B cell (primary cell): ENCODE measurements at regions not wholly inside any gene's neighbourhood (a gene's known extent, or its start where the extent isn't known, plus 50 kb on each side); places are given as distances from the start of the nearest gene placed in this dataset.

Source experiments
- ATAC-seq: fragments of 200-7000 bp; cut with Tn5 transposase; one replicate; pipeline ENCODE4 v1.10.0; 2021; ENCODE audit warnings: low read depth, mild to moderate bottlenecking, moderate number of reproducible peaks, moderate library complexity
- CTCF ChIA-PET: fragments of 350-600 bp; sonication (Branson Sonifier 250); formaldehyde crosslinking; loops from one replicate; lab custom pipeline; 2021; ENCODE audit warnings: antibody characterized with exemption, inconsistent platforms; lab: Charles Lee
- POLR2A ChIA-PET: fragments of 350-600 bp; sonication (Branson Sonifier 250); formaldehyde crosslinking; loops from one replicate; lab custom pipeline; 2021; ENCODE audit warnings: antibody characterized with exemption; lab: Charles Lee
- DNase-seq: peaks from one replicate; pipeline ENCODE4 v3.0.0; 2013
- H2AFZ ChIP-seq: 2 replicates; pipeline ENCODE4 v1.6.1; 2012; ENCODE audit warnings: mild to moderate bottlenecking, low read depth, low read length; ENCODE audit not compliant: insufficient read depth, poor library complexity, severe bottlenecking
- H3K27ac ChIP-seq, 2 donors: 1 replicate in 1 of 2; 2 replicates in 1 of 2; pipeline ENCODE4 v1.5.1; 2012 to 2013; ENCODE audit warnings: low read length in 2 of 2, mild to moderate bottlenecking in 2 of 2, moderate library complexity in 1 of 2
- H3K27me3 ChIP-seq, 4 experiments: fragments of 200-600 bp in 1 of 4; sonication (generic) in 1 of 4; replicated peaks in 1 of 4; 1 replicate in 2 of 4; 2 replicates in 2 of 4; pipeline versions ENCODE4 v1.6.1 to v1.7.0; 2013 to 2016; ENCODE audit warnings: low read length in 3 of 4, mild to moderate bottlenecking in 2 of 4, mixed read lengths in 1 of 4, moderate library complexity in 1 of 4; ENCODE audit not compliant: insufficient read depth in 4 of 4, control insufficient read depth in 3 of 4; ENCODE audit errors: control extremely low read depth in 1 of 4
- H3K36me3 ChIP-seq, 2 experiments: replicated peaks in 1 of 2; 1 replicate in 1 of 2; 2 replicates in 1 of 2; pipeline versions ENCODE4 v1.6.1 to v1.7.1; 2013; ENCODE audit warnings: low read length in 1 of 2; ENCODE audit not compliant: insufficient read depth in 2 of 2, control insufficient read depth in 1 of 2; ENCODE audit errors: control extremely low read depth in 1 of 2, extremely low read depth in 1 of 2
- H3K4me1 ChIP-seq, 2 donors: fragments of 200-600 bp in 1 of 2; sonication (generic) in 1 of 2; 1 replicate in 1 of 2; 2 replicates in 1 of 2; pipeline versions ENCODE4 v1.5.1 to v1.6.1; 2013 to 2017; ENCODE audit warnings: low read length in 2 of 2; ENCODE audit not compliant: control insufficient read depth in 2 of 2, insufficient read depth in 2 of 2
- H3K4me2 ChIP-seq: replicated peaks from 2 replicates; pipeline ENCODE3; 2012; ENCODE audit warnings: mild to moderate bottlenecking, low read depth, low read length; ENCODE audit not compliant: poor library complexity, severe bottlenecking
- H3K4me3 ChIP-seq, 5 experiments: fragments of 200-600 bp in 1 of 5; sonication (generic) in 1 of 5; 1 replicate in 3 of 5; 2 replicates in 2 of 5; pipeline versions ENCODE4 v1.5.1 to v1.7.0; 2011 to 2016; ENCODE audit warnings: low read length in 4 of 5, mild to moderate bottlenecking in 4 of 5, low read depth in 2 of 5, control low read depth in 1 of 5, moderate library complexity in 1 of 5; ENCODE audit not compliant: insufficient read depth in 1 of 5; ENCODE audit errors: control extremely low read depth in 1 of 5, extremely low read depth in 1 of 5
- H3K79me2 ChIP-seq: fragments of 200-600 bp; sonication (generic); one replicate; pipeline ENCODE4 v1.6.0; 2016; ENCODE audit warnings: low read length; ENCODE audit not compliant: control insufficient read depth, insufficient read depth
- H3K9ac ChIP-seq: fragments of 200-600 bp; sonication (generic); 2 replicates; pipeline ENCODE4 v1.6.1; 2017; ENCODE audit warnings: mild to moderate bottlenecking, low read length, moderate library complexity
- H3K9me3 ChIP-seq, 3 donors: one replicate each; pipeline versions ENCODE4 v1.6.1 to v1.7.1; 2013; ENCODE audit warnings: low read length in 2 of 3; ENCODE audit not compliant: control insufficient read depth in 2 of 3, insufficient read depth in 1 of 3; ENCODE audit errors: control extremely low read depth in 1 of 3
- H4K20me1 ChIP-seq: 2 replicates; pipeline ENCODE4 v1.6.0; 2012; ENCODE audit warnings: mild to moderate bottlenecking, low read length; ENCODE audit not compliant: insufficient read depth, control insufficient read depth, poor library complexity, severe bottlenecking
- H3K27ac Mint-ChIP-seq: one replicate; pipeline ENCODE4 v1.8.0; 2021; ENCODE audit warnings: mixed read lengths
- H3K27me3 Mint-ChIP-seq: one replicate; pipeline ENCODE4 v1.8.0; 2021; ENCODE audit warnings: mixed read lengths
- H3K4me1 Mint-ChIP-seq: one replicate; pipeline ENCODE4 v1.8.0; 2021; ENCODE audit warnings: mixed read lengths
- H3K4me3 Mint-ChIP-seq: one replicate; pipeline ENCODE4 v1.8.0; 2021; ENCODE audit warnings: mixed read lengths
- H3K9me3 Mint-ChIP-seq: one replicate; pipeline ENCODE4 v1.8.0; 2022; ENCODE audit warnings: mixed read lengths; ENCODE audit not compliant: insufficient read depth
- EZH2 ChIP-seq: IDR thresholded peaks from 2 replicates; pipeline ENCODE4 v1.6.1; 2012; ENCODE audit warnings: borderline replicate concordance, low read depth, mild to moderate bottlenecking, moderate library complexity, low read length; ENCODE audit not compliant: insufficient read depth, poor library complexity, severe bottlenecking
- WGBS: methylation state at CpG from one replicate; pipeline ENCODE4 v1.1.5; 2013; ENCODE audit warnings: missing lambda C conversion rate; ENCODE audit not compliant: insufficient coverage; 5-methylcytosine and 5-hydroxymethylcytosine counted together
- intact Hi-C: fragments of 100-400 bp; cut with micrococcal nuclease; formaldehyde crosslinking; loops from one replicate; pipeline ENCODE4 v1.10.0; 2022
- TF ChIP-seq, protein P1 (sequence below): fragments of 200-600 bp; IDR thresholded peaks from one replicate; pipeline ENCODE4 v1.8.0; 2022; ENCODE audit warnings: antibody characterized with exemption, mild to moderate bottlenecking

DNA sequence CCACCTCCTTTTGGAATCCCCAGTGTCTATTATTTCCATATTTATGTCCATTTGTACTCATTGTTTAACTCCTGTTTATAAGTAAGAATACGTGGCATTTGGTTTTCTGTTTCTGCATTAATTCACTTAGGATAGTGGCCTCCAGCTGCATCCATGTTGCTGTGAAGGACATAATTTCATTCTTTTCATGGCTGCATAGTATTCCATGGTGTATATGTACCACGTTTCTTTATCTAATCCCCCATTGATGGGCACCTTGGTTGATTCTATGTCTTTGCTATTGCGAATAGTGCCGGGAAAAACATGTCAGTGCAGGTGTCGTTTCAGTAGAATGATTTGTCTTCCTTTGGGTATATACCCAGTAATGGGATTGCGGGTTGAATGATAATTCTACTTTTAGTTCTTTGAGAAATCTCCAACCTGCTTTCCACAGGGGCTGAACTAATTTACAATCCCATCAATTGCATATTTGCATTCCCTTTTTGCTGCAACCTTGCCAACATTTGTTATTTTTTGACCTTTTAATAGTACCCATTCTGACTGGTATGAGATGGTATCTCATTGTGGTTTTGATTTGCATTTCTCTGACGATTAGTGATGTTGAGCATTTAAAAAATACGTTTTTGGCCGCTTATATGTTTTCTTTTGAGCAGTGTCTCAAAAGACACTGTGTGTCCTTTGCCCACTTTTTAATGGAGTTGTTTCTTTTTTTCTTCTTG lies 373.2 kb upstream of the TNRC6C start:
- Histone ChIP-seq H3K79me2 (no peaks in the 10 kb centered on the region), H3K9me3 (peaks cover 0 to 12% (median 10%) of the 10 kb centered on the region in 3 donors), H3K4me1 (no peaks in the 10 kb centered on the region), H3K36me3 (no peaks in the 10 kb centered on the region), H4K20me1 (no peaks in the 10 kb centered on the region), H3K27me3 (no peaks in the 10 kb centered on the region), H3K9ac (no peak overlapping the region), H3K27ac (no peak overlapping the region), H3K4me3 (no peak overlapping the region), H3K4me2 (no peak overlapping the region), H2AFZ (no peak overlapping the region)
- no peak overlapping the region for H3K4me3 Mint-ChIP-seq
- ChIA-PET POLR2A (no interaction called here), CTCF (no interaction called here)
- DNase-seq (no peak), ATAC-seq (no peak)
- no peak overlapping the region for H3K27ac Mint-ChIP-seq
- no peak for TF ChIP-seq EZH2
- TF ChIP-seq, protein P1, sequence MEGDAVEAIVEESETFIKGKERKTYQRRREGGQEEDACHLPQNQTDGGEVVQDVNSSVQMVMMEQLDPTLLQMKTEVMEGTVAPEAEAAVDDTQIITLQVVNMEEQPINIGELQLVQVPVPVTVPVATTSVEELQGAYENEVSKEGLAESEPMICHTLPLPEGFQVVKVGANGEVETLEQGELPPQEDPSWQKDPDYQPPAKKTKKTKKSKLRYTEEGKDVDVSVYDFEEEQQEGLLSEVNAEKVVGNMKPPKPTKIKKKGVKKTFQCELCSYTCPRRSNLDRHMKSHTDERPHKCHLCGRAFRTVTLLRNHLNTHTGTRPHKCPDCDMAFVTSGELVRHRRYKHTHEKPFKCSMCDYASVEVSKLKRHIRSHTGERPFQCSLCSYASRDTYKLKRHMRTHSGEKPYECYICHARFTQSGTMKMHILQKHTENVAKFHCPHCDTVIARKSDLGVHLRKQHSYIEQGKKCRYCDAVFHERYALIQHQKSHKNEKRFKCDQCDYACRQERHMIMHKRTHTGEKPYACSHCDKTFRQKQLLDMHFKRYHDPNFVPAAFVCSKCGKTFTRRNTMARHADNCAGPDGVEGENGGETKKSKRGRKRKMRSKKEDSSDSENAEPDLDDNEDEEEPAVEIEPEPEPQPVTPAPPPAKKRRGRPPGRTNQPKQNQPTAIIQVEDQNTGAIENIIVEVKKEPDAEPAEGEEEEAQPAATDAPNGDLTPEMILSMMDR, result no peak
- H3K9me3 Mint-ChIP-seq, result peaks cover 10% of the 10 kb centered on the region
- 98% methylated on average over 5 of the region's 9 CpGs for WGBS
- H3K4me1 Mint-ChIP-seq, result no peaks in the 10 kb centered on the region
- intact Hi-C loops, result no loop called here
- H3K27me3 Mint-ChIP-seq, result peaks cover 7% of the 10 kb centered on the region

DNA sequence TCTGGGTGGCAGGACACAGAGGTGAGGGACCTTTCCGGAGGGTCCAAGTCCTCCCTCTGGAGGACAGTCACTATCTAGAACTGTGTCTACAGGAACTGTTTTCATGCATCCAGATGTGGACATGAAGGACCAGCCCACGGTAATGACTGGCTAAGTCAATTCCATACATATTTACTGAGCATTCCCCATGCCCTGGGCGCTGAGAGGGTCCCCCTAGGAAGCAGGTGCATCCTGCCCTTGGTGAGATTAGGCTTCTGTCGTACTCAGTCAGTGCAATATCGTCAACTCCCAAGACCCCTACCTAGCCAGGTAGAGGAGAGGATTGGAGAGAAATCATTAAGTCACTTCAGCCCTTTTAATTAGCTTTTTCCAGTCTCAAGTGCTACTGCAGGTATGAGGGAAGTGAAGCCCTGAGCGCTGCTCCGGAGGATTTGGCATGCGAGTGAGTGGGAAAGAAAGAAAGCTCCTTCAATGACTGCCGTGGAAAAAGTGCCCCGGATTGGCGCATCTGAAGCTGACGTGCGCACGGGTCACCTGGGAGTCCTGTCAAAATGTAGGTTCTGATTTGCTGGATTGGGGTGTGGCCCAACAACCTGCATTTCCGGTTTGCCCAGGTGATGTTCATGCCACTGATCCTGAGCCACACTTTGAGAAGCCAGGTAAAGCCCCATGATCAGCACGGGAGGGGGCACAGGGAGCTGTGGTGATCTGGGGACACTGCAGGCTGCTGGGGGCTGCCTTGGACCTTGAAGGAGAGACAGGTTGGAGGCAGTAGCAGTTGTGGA lies 367.4 kb upstream of the TNRC6C start:
- Mint-ChIP-seq H3K27ac (no peak overlapping the region), H3K9me3 (peaks cover 10% of the 10 kb centered on the region), H3K4me3 (no peak overlapping the region), H3K27me3 (peaks cover 31% of the 10 kb centered on the region), H3K4me1 (no peaks in the 10 kb centered on the region)
- Histone ChIP-seq H3K9me3 (peaks cover 0 to 5% (median 0%) of the 10 kb centered on the region in 3 donors), H4K20me1 (no peaks in the 10 kb centered on the region), H3K27ac (no peak overlapping the region), H3K4me1 (no peaks in the 10 kb centered on the region), H3K9ac (no peak overlapping the region), H3K27me3 (peaks cover 0 to 3% (median 1%) of the 10 kb centered on the region in 4 experiments), H3K79me2 (no peaks in the 10 kb centered on the region), H3K4me3 (no peak overlapping the region), H3K36me3 (no peaks in the 10 kb centered on the region), H2AFZ (no peak overlapping the region), H3K4me2 (no peak overlapping the region)
- no peak for DNase-seq
- intact Hi-C loops, result no loop called here
- no peak for ATAC-seq
- ChIA-PET POLR2A (no interaction called here), CTCF (no interaction called here)
- 79% methylated on average over 14 of the region's 16 CpGs for WGBS
- TF ChIP-seq EZH2, result no peak
- TF ChIP-seq, protein P1, result no peak
